B cell (primary cell): ENCODE measurements at regions not wholly inside any gene's neighbourhood (a gene's known extent, or its start where the extent isn't known, plus 50 kb on each side); places are given as distances from the start of the nearest gene placed in this dataset.

Experiments used
- EZH2 ChIP-seq: IDR thresholded peaks from 2 replicates; pipeline ENCODE4 v1.6.1; 2012; ENCODE audit warnings: borderline replicate concordance, low read depth, mild to moderate bottlenecking, moderate library complexity, low read length; ENCODE audit not compliant: insufficient read depth, poor library complexity, severe bottlenecking
- TF ChIP-seq, protein P1 (sequence below): fragments of 200-600 bp; IDR thresholded peaks from one replicate; pipeline ENCODE4 v1.8.0; 2022; ENCODE audit warnings: antibody characterized with exemption, mild to moderate bottlenecking

DNA sequence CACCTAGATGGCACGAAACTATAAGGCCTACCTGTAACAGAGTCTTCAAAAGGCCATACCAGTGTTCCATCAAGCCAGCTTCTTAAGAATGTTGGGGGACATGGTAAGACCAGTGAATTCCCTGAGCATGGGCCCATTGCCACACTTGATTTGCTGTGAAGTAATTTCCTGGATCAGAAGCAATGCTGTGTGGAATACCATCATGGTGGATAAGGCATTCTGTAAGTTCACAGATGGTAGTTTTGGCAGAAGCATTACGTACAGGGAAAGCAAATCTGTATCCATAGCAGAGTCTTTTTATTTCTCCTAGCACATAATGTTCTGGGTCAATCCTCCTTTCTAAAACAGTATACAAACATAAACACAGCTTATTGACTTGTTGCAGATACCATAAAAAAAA lies 89.1 kb upstream of the MAST4 start:
- TF ChIP-seq, protein P1, sequence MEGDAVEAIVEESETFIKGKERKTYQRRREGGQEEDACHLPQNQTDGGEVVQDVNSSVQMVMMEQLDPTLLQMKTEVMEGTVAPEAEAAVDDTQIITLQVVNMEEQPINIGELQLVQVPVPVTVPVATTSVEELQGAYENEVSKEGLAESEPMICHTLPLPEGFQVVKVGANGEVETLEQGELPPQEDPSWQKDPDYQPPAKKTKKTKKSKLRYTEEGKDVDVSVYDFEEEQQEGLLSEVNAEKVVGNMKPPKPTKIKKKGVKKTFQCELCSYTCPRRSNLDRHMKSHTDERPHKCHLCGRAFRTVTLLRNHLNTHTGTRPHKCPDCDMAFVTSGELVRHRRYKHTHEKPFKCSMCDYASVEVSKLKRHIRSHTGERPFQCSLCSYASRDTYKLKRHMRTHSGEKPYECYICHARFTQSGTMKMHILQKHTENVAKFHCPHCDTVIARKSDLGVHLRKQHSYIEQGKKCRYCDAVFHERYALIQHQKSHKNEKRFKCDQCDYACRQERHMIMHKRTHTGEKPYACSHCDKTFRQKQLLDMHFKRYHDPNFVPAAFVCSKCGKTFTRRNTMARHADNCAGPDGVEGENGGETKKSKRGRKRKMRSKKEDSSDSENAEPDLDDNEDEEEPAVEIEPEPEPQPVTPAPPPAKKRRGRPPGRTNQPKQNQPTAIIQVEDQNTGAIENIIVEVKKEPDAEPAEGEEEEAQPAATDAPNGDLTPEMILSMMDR, result no peak
- TF ChIP-seq EZH2, result no peak
